HFF-Myc (cell line): ENCODE measurements at regions not wholly inside any gene's neighbourhood (a gene's known extent, or its start where the extent isn't known, plus 50 kb on each side); places are given as distances from the start of the nearest gene placed in this dataset.
"Not testable (repeated sequence)": the region's sequence is repeated elsewhere in the genome, so short reads cannot be mapped to it uniquely, and the experiment has no call there.

Experiments
- DNase-seq: peaks from one replicate; pipeline ENCODE4 v3.0.0-alpha.2; 2011; ENCODE audit warnings: low read depth; ENCODE audit errors: extremely low read depth
- H3K4me3 ChIP-seq: replicated peaks from 2 replicates; pipeline ENCODE4 v1.5.1; 2011; ENCODE audit warnings: low read depth, mild to moderate bottlenecking, control low read depth, low read length
- CTCF ChIP-seq: IDR thresholded peaks from 2 replicates; pipeline ENCODE4 v1.5.1; 2012; ENCODE audit warnings: mild to moderate bottlenecking, low read depth, low read length, control low read depth; ENCODE audit errors: missing control alignments

GRCh38 chr2:193231634-193232033 lies 1036.9 kb upstream of the TMEFF2 start:
- no peak overlapping the region for H3K4me3 ChIP-seq
- no peak for TF ChIP-seq CTCF
- no peak for DNase-seq

- no peak for TF ChIP-seq CTCF
- H3K4me3 ChIP-seq: no peak overlapping the region
- DNase-seq: no peak
These were observed 1033.5 kb upstream of the TMEFF2 start for GRCh38 chr2:193228276-193228675.

GRCh38 chr2:193222454-193222853 lies 1027.7 kb upstream of the TMEFF2 start:
- DNase-seq: no peak
- TF ChIP-seq CTCF: no peak
- no peak overlapping the region for H3K4me3 ChIP-seq

GRCh38 chr2:193219413-193219812 lies 1024.7 kb upstream of the TMEFF2 start:
- no peak for DNase-seq
- TF ChIP-seq CTCF: no peak
- no peak overlapping the region for H3K4me3 ChIP-seq

GRCh38 chr2:193201583-193201982 lies 1006.9 kb upstream of the TMEFF2 start:
- TF ChIP-seq CTCF: no peak
- no peak for DNase-seq
- no peak overlapping the region for H3K4me3 ChIP-seq

- no peak for DNase-seq
- TF ChIP-seq CTCF: no peak
- H3K4me3 ChIP-seq: no peak overlapping the region
These were observed 1004.6 kb upstream of the TMEFF2 start for GRCh38 chr2:193199322-193199721.

- no peak for TF ChIP-seq CTCF
- H3K4me3 ChIP-seq: no peak overlapping the region
- DNase-seq: no peak
These were observed 993.1 kb upstream of the TMEFF2 start for GRCh38 chr2:193187816-193188215.

- DNase-seq, H3K4me3 ChIP-seq: not testable (repeated sequence)
These were observed 976.2 kb upstream of the TMEFF2 start for GRCh38 chr2:193170981-193171380.
